Panc1 (cell line): ENCODE measurements at regions not wholly inside any gene's neighbourhood (a gene's known extent, or its start where the extent isn't known, plus 50 kb on each side); places are given as distances from the start of the nearest gene placed in this dataset.

Source experiments
- CTCF ChIP-seq: fragments of 450-650 bp; IDR thresholded peaks from 2 replicates; pipeline ENCODE4 v1.5.1; 2017; ENCODE audit warnings: mild to moderate bottlenecking
- POLR2AphosphoS5 ChIP-seq: IDR thresholded peaks from 2 replicates; pipeline ENCODE4 v1.6.1; 2012; ENCODE audit warnings: mild to moderate bottlenecking, low read depth, low read length, moderate library complexity
- REST ChIP-seq, 2 experiments: IDR thresholded peaks; 2 replicates each; pipeline ENCODE4 v1.6.1; 2011 to 2012; ENCODE audit warnings: low read depth in 2 of 2, control low read depth in 1 of 2, low read length in 1 of 2, mild to moderate bottlenecking in 1 of 2, moderate library complexity in 1 of 2; ENCODE audit not compliant: insufficient read depth in 1 of 2
- SIN3A ChIP-seq: IDR thresholded peaks from 2 replicates; pipeline ENCODE4 v1.6.1; 2012; ENCODE audit warnings: low read depth, mild to moderate bottlenecking, low read length, moderate library complexity, borderline replicate concordance; ENCODE audit not compliant: insufficient read depth
- TCF7L2 ChIP-seq: IDR thresholded peaks from 2 replicates; pipeline ENCODE4 v1.6.1; 2011; ENCODE audit warnings: mild to moderate bottlenecking, low read depth, low read length, inconsistent platforms

- TF ChIP-seq CTCF: no peak
- no peak for TF ChIP-seq SIN3A
- TF ChIP-seq REST (IDR thresholded peaks at IDR 0.05; ENCODE audit: insufficient read depth in 1 of 2, low read depth in 2 of 2, low read length in 1 of 2): no peak
- no peak for TF ChIP-seq POLR2AphosphoS5
- no peak for TF ChIP-seq TCF7L2
These were observed 380.8 kb downstream of the DOK5 start for GRCh38 chr20:54856202-54856601.
